Epithelial cell of prostate (primary cell): ENCODE measurements at regions not wholly inside any gene's neighbourhood (a gene's known extent, or its start where the extent isn't known, plus 50 kb on each side); places are given as distances from the start of the nearest gene placed in this dataset.
"Not testable (repeated sequence)": the region's sequence is repeated elsewhere in the genome, so short reads cannot be mapped to it uniquely, and the experiment has no call there.

Source experiments
- DNase-seq: peaks from one replicate; pipeline ENCODE4 v3.0.0-alpha.2; 2011; ENCODE audit warnings: low read depth, low spot score
- H3K27ac ChIP-seq: fragments of 450-650 bp; 2 replicates; pipeline ENCODE4 v1.5.1; 2017; ENCODE audit warnings: mild to moderate bottlenecking

DNA sequence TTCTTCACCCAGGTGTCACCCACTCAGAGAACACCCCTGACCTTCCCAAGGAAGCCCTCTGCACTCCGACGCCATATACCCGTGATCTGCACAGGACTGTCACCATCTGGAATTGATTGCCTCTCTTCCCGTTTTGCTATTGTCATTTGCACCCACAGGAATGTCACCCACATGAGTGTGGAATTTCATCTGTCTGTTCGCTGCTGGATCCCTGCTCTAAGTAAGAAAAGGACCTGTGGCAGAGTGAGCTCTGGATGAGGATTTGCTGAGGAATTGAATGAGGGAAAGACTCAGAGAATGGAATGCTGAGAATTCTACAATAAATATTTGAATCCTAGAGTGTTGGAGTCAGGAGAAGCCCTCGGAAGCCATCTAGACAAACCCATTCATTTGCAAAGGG, 233.6 kb upstream of the SULF2 start:
- DNase-seq, H3K27ac ChIP-seq: not testable (repeated sequence)

GRCh38 chr20:48017992-48018391, 232.7 kb upstream of the SULF2 start:
- no peak for DNase-seq
- no peak overlapping the region for H3K27ac ChIP-seq

DNA sequence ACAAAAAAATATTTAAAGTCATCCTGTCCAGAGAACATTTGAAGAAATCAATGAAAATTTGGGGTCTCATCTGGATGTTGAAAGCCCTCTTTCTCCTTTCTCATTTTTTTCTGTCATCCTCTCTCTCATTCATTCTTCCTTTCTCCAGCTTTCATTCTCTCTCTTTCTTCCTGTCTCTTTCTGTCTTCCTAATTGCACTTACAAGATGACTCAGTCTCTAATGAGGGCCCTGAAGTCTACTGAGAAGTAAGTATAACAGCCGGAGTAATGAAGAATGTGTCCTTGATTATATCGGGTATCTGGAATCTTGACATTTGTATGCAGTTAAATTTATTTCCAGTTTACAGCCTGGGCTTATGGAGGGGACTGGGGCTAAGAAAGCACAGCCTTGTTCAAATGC, 232.2 kb upstream of the SULF2 start:
- no peak overlapping the region for H3K27ac ChIP-seq
- no peak for DNase-seq

DNA sequence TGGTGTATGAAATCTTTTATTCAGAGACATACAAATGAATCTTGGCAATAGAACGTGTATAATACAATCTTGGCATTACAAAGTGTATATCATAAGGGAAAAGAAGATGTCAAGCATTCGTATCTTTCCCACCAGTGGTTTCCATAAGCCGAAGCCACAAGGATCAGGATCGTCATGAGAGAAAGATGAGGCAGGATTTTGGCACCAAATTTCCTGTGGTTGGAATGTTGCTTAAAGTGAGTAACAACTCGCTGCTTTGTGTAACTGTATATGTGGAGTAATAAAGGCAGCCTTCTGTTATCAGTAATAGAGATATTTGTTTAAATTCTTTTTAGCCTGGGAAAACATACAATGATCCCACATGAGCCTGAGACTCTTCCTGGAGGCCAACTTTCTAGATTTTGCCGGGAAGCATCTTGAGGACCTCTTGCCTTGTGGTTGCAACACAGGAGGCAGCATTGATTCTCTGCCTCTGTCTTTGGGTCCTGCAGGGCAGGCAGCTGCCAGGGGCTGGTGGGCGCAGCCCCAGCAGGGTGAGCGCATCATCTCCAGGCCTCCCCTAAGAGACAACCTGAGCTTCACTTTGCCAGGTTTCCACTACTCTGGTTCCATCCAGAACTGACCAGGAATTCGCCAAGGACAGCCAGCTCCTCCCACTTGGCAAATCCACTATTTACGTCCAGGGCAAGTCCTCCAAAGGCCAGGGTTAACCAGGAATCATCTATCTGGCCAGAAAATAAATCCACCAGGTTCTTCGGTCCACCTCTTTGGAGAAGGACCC, 230.9 kb upstream of the SULF2 start:
- H3K27ac ChIP-seq, result no peak overlapping the region
- DNase-seq, result no peak

DNA sequence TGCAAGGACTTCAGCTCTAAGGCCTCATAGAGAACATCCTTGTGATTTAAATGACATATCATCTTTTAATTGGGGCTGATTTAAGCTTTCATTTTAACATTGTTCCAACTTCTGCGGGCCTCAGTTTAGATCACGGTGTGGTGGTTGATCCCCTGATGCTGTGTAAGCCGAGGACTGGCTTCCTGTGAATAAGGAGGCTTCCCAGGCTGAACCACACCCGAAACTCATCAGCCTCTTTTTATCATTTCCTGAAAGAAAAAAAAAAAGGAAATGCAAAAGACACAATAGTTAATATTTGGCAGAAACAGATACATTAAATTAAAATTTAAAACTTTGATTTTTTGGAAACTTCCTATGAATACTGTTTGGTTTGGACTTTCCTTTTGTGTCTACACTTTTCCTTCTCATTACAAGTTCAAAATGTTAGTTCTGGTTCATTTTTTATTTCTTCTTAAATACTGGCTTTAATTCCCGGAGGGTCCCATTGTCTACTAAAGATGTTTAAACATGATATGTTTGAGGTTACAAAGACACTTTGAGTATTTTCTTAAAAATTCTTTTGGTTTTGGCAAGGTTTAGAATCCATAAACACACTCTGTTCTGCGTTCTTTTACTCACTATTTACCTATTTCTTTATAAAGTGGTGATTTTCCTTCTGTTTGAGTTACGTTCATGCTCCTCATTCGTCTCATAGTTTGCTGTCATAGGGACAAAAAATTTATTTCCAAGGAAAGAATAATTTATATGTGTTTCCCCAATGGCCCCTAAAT, 230.0 kb upstream of the SULF2 start:
- no peak for DNase-seq
- no peak overlapping the region for H3K27ac ChIP-seq

GRCh38 chr20:48012401-48012974, 227.2 kb upstream of the SULF2 start:
- DNase-seq, result peak; percentile 90
- no peak overlapping the region for H3K27ac ChIP-seq

DNA sequence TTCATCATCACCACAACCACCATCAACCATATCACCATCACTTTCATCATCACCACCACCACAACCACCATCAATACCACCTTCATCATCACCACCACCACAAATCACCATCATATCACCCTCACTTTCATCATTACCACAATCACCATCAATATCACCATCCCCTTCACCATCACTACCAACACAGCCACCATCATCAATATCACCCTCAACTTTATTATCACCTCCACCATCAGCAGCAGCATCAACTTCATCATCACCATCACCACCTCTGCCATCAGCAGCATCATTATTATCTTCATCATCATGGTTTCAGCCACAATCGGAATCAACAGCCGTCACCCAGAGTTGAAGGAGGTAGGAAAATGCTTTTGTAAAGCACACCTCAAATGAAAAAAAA, 225.7 kb upstream of the SULF2 start:
- H3K27ac ChIP-seq, result no peak overlapping the region

GRCh38 chr20:48010623-48011022, 225.3 kb upstream of the SULF2 start:
- no peak for DNase-seq

More for the DNA sequence above, 225.7 kb upstream of the SULF2 start:
- DNase-seq, result no peak

GRCh38 chr20:48008850-48009515, 223.7 kb upstream of the SULF2 start:
- H3K27ac ChIP-seq, result no peak overlapping the region
- DNase-seq, result no peak

More at GRCh38 chr20:48010623-48011022, 225.3 kb upstream of the SULF2 start:
- H3K27ac ChIP-seq, result no peak overlapping the region

DNA sequence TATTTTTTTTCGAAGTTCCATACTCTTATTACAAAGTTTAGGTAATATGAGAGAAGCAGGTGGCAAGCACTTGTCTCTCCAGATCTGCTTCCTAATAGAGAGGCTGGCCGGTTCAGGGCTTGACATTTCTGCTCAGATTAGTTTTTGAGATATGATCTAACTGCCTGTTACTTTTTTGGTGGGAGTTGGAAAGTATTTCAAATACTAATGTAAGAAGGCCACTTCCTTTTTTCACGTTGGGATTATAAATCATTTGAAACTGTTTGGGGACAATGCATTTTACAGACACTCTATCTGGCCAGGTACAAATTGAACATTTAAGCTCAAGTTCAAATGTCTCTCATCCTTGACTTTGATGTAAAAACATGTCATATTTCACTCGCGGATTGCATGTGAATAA, 222.1 kb upstream of the SULF2 start:
- H3K27ac ChIP-seq, result no peak overlapping the region
- no peak for DNase-seq

DNA sequence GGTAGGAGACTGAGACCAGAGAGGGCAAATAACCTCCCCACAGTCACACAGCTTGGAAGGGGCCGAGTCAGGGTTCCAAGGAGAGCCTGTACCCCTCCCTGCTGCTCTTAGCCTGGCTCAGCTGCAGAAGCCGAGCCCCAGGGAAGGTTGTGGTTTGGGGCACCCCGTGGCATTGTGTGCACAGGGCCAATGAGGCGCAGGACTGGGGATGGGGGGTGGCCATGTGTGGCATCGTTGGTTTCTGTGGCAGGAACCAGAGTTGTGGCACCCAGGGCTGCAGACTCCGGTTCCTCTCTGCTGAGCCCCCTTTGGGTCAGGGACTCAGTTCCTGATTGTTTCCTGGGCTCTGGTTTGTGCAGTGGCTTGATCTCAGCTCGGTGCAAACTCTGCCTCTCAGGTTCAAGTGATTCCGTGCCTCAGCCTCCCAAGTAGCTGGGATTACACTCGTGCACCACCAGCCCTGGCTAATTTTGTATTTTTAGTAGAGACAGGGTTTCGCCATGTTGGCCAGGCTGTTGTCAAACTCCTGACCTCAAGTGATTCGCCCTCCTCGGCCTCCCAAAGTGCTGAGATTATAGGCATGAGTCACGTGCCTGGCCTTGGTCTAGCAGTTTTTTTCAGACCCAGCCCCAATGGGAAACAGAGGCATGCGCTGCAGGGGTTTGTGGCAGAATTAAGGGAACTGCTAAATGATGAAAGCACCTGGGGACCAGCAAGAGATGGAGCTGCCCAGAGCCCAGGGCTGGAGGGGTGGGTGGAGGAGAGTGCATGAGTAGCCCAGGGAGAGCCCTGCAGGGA, 221.0 kb upstream of the SULF2 start:
- DNase-seq, result no peak
- no peak overlapping the region for H3K27ac ChIP-seq

GRCh38 chr20:48003021-48003420, 217.7 kb upstream of the SULF2 start:
- no peak overlapping the region for H3K27ac ChIP-seq
- DNase-seq, result no peak

DNA sequence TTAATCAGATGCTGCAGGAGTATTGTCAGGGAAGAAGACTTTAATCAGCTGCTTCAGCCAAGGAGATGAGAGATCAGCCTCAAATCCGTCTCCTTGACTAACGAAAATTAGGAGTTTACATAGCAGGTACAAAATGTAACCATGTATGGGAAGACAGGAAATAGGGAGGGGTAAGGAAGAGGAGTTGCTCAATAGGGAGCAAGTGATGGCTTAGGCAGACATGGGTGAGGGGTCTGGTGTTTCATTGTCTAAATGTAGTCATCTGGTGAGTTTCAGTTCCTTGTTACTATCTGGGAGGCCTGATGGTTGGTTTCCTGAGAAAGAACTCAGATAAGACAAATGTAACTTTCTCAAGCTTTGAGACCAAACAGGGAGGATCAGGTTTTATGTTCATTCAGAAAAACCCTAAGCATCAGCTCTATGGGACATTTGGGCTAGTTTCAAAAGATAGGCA, 217.3 kb upstream of the SULF2 start:
- H3K27ac ChIP-seq, result no peak overlapping the region
- no peak for DNase-seq

GRCh38 chr20:47999166-47999565, 213.9 kb upstream of the SULF2 start:
- no peak overlapping the region for H3K27ac ChIP-seq
- DNase-seq, result no peak

- H3K27ac ChIP-seq, result no peak overlapping the region
- DNase-seq, result no peak
Measured at GRCh38 chr20:47998736-47999135, 213.5 kb upstream of the SULF2 start.

DNA sequence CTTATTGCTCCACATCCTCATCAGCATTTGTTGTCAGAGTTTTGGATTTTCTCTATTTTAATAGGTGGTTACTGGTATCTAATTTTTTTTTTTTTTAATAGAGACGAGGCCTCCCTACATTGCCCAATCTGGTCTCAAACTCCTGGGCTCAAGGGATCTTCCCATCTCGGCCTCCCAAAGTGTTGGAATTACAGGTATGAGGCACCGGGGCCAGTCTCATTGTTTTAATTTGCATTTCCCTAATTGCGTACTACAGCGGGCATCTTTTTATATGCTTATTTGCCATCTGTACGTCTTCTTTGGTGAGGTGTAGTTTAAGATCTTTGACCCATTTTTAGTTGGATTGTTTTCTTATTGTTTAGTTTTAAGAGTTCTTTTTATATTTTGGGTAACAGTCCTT, 210.4 kb upstream of the SULF2 start:
- no peak for DNase-seq
- no peak overlapping the region for H3K27ac ChIP-seq

GRCh38 chr20:47993817-47994216, 208.5 kb upstream of the SULF2 start:
- no peak for DNase-seq
- H3K27ac ChIP-seq, result no peak overlapping the region

- DNase-seq, result peak; percentile 37
- peak overlapping the region; percentile 18 for H3K27ac ChIP-seq
Measured at GRCh38 chr20:47993035-47993755, 207.9 kb upstream of the SULF2 start.

GRCh38 chr20:47991875-47992488, 206.7 kb upstream of the SULF2 start:
- no peak overlapping the region for H3K27ac ChIP-seq
- no peak for DNase-seq
